Activated CD8-positive, alpha-beta memory T cell treated with anti-CD3 and anti-CD28 coated beads, Interleukin-2, amount 10 ng/mL, durations not matched to agents 7 days and 5 days (primary cell): ENCODE measurements at regions not wholly inside any gene's neighbourhood (a gene's known extent, or its start where the extent isn't known, plus 50 kb on each side); places are given as distances from the start of the nearest gene placed in this dataset.

ENCODE experiments used
- ATAC-seq: fragments of 150-1000 bp; cut with Tn5 transposase; one replicate; pipeline ENCODE4 v1.10.0; 2021; ENCODE audit warnings: moderate library complexity
- CTCF ChIA-PET: fragments of 350-600 bp; sonication (Branson Sonifier 250); formaldehyde crosslinking; loops from one replicate; lab custom pipeline; 2021; ENCODE audit warnings: antibody characterized with exemption; lab: Charles Lee
- DNase-seq: peaks from one replicate; pipeline ENCODE4 v3.0.0-alpha.2; 2020
- H3K27ac Mint-ChIP-seq: one replicate; pipeline ENCODE4 v1.8.0; 2021; ENCODE audit warnings: mild to moderate bottlenecking, mixed read lengths
- H3K27me3 Mint-ChIP-seq: one replicate; pipeline ENCODE4 v1.8.0; 2021; ENCODE audit warnings: mixed read lengths
- H3K36me3 Mint-ChIP-seq: one replicate; pipeline ENCODE4 v1.8.0; 2021; ENCODE audit warnings: mild to moderate bottlenecking, mixed read lengths
- H3K4me1 Mint-ChIP-seq: one replicate; pipeline ENCODE4 v1.8.0; 2021; ENCODE audit warnings: mixed read lengths
- H3K4me3 Mint-ChIP-seq: one replicate; pipeline ENCODE4 v1.8.0; 2021; ENCODE audit warnings: mild to moderate bottlenecking, moderate library complexity, mixed read lengths
- H3K9me3 Mint-ChIP-seq: one replicate; pipeline ENCODE4 v1.8.0; 2022; ENCODE audit warnings: low read depth, mixed read lengths

DNA sequence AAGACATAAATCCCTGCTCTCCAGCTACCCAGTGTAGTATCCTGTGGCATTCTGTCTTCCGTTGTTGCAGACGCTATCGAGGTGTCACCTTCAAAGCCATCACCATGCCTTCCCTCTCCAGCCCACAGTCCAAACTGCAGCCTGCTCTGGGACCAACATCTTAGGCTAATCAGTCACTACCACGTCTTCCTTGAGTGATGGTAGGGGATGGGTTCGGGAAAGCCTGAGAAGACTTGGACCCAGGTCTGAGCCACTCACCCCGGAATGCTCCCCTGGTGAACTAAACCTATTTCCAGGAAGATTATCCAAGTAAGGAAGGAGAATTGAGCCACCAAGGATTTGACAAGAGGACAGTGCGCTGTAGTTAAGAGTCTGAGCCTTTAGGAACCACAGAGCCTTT lies 52.9 kb upstream of the IRX1 start:
- no peak overlapping the region for H3K4me3 Mint-ChIP-seq
- ATAC-seq (no peak), DNase-seq (no peak)
- CTCF ChIA-PET = no interaction called here
- no peaks in the 10 kb centered on the region for H3K27me3 Mint-ChIP-seq
- peaks cover 4% of the 10 kb centered on the region for H3K9me3 Mint-ChIP-seq
- H3K36me3 Mint-ChIP-seq = no peaks in the 10 kb centered on the region
- no peak overlapping the region for H3K27ac Mint-ChIP-seq
- no peaks in the 10 kb centered on the region for H3K4me1 Mint-ChIP-seq

DNA sequence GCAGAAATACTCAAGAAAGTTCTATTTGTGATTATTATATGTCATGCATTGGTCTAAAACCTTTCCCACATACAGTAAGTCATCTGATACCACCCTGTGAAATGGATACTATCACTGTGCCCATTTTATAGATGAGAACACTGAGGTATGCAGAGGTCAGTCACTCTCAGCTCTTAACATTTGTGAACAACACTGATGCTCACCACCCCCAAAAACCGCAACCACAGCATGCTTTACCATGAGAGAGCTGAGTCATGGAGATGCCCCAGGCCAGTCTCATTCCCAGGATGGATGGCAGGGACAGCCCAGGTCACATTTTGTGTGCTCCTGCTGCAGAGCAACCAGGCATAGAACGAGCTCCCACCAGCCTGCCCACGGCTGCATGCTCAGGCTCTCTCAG lies 53.5 kb upstream of the IRX1 start:
- H3K9me3 Mint-ChIP-seq = peaks cover 6% of the 10 kb centered on the region
- H3K4me3 Mint-ChIP-seq = no peak overlapping the region
- ATAC-seq (no peak), DNase-seq (no peak)
- H3K27ac Mint-ChIP-seq = no peak overlapping the region
- H3K36me3 Mint-ChIP-seq = no peaks in the 10 kb centered on the region
- H3K4me1 Mint-ChIP-seq = no peaks in the 10 kb centered on the region
- H3K27me3 Mint-ChIP-seq = no peaks in the 10 kb centered on the region
- CTCF ChIA-PET = no interaction called here

DNA sequence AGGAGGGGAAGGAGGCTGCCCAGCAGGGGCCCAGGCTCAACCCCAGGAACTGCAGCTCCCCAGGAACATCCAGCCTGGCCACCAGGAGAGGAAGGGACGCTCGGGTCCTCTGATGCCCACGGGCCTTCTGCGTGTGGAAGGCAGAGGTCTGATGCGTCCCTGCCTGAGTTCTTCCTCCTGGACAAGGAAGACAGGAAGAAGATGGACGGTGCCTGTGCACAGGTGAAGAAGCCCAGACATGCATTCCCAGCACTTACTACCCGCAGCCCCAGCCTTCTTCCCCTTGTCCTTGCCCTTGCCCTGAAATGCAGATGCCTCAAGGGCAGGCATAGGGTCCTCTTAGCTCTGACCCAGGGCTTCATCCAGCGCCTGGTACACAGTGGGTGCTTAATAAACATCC lies 56.7 kb upstream of the IRX1 start:
- H3K27me3 Mint-ChIP-seq = no peaks in the 10 kb centered on the region
- no peaks in the 10 kb centered on the region for H3K4me1 Mint-ChIP-seq
- CTCF ChIA-PET = no interaction called here
- peaks cover 12% of the 10 kb centered on the region for H3K9me3 Mint-ChIP-seq
- no peak for ATAC-seq
- H3K4me3 Mint-ChIP-seq = no peak overlapping the region
- DNase-seq = no peak
- H3K36me3 Mint-ChIP-seq = no peaks in the 10 kb centered on the region
- H3K27ac Mint-ChIP-seq = no peak overlapping the region

DNA sequence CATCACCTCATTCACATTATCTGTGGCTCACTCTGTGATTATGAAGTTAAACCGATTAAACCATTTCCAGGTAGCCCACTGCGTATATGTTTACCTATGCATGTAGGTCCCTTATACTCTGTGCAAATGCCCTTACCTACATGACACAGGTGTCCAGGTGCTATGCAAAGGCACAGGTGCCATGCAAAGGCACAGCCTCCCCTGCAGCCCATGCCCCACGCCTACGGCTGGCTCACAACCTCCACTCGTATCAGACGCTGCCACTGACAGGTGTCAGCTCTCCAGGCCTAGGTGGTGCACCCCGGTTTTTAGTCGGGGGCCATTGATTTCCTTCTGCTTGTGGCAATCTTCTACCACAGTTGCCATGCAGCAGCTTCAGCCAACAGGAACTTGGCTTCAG lies 57.7 kb upstream of the IRX1 start:
- peaks cover 16% of the 10 kb centered on the region for H3K9me3 Mint-ChIP-seq
- no peaks in the 10 kb centered on the region for H3K4me1 Mint-ChIP-seq
- no peak overlapping the region for H3K27ac Mint-ChIP-seq
- H3K27me3 Mint-ChIP-seq = no peaks in the 10 kb centered on the region
- no peak overlapping the region for H3K4me3 Mint-ChIP-seq
- CTCF ChIA-PET = no interaction called here
- H3K36me3 Mint-ChIP-seq = no peaks in the 10 kb centered on the region
- ATAC-seq (no peak), DNase-seq (no peak)

DNA sequence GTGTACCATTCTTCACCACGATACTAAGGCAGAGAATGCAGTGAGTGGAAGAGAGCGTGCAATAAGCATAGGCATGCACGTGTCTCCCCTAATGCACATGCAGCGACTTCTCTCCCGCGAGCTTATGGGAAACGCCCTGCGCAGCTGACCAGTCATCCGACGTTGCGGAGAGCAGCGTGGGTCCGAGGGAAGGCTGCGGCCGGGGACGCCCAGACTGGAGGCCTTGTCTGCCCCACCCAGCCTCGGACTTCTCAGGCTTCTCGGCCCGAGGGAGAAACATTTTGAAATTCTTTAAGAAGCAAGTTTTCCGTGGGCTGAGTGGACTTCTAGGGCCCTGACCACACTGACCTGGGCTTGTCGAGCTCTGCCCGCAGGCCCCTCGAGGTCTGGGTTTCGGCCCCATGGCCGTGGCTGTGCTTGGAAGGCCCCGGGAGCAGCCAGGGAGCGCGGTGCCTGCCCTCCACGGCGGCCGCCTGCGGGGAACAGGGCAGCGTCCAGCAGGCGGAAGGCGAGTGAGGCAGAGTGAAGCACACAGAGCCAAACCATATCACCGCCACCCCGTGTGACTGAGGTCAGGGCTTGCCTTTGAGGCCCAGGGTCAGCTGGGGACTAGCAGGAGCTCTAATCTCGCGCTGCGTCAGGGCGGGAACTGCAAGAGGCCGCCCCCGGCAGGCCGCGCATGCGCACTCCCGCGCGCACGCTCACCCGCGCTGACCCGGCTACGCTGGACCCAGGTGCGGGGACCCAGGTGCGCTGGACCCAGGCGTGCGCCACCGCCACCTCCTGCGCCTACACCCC lies 60.0 kb upstream of the IRX1 start:
- CTCF ChIA-PET = no interaction called here
- Mint-ChIP-seq H3K4me3 (no peak overlapping the region), H3K9me3 (peaks cover 21% of the 10 kb centered on the region), H3K27ac (no peak overlapping the region), H3K36me3 (no peaks in the 10 kb centered on the region), H3K27me3 (no peaks in the 10 kb centered on the region), H3K4me1 (no peaks in the 10 kb centered on the region)
- no peak for ATAC-seq
- no peak for DNase-seq

DNA sequence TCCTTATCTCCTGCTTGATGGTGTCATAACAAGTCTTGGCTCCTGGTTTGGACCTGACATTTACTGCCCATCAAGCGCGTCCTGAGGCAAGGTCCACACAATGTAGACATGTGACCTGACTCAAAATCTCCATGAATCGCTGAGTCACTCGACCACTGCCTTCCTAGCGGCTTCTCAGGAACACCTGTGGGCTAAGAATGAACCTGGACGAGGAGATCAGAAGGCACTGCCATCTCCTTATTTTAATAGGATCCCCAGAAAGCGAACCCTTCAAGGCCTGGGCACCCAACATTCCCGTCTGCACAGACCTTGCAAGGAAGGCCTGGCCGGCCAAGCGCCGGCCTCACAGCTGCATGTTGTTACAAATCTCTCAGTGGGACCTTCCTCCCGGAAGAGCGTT lies 60.6 kb upstream of the IRX1 start:
- Mint-ChIP-seq H3K4me1 (no peaks in the 10 kb centered on the region), H3K27ac (no peak overlapping the region), H3K27me3 (no peaks in the 10 kb centered on the region), H3K4me3 (no peak overlapping the region), H3K9me3 (peaks cover 21% of the 10 kb centered on the region), H3K36me3 (no peaks in the 10 kb centered on the region)
- CTCF ChIA-PET = no interaction called here
- ATAC-seq = no peak
- no peak for DNase-seq

DNA sequence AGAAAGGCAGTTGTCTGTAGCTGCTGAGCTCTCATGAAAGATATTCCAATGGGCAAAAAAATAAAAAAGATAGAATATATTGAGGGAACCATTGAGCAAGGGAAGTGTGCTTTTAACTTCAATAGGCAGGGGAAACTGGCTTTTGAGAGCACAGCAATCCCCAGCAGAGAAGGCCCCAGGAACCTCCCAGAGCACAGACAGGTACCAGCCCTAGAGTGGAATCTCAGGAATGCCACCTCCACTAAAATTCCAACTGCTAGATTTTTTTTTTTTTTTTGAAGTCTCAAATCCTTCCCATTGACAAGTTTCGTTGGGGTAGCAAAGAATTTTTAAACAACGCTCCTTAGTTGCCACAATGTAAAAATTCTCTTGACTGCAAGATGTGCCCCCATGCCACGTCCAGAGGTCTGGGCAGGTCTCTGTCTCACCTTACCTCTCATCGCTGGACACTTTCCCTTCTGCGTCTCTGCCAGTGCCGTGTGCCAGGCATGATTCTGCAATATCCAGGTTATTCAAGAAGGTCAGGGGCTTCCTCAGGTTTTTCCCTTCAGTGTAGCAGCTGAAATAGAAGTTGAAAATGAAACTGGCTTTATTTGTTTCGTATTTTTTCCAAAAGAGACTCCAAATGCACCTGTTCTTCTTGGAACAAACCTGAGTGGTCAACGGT lies 64.2 kb upstream of the IRX1 start:
- H3K4me1 Mint-ChIP-seq = no peaks in the 10 kb centered on the region
- no peak overlapping the region for H3K27ac Mint-ChIP-seq

DNA sequence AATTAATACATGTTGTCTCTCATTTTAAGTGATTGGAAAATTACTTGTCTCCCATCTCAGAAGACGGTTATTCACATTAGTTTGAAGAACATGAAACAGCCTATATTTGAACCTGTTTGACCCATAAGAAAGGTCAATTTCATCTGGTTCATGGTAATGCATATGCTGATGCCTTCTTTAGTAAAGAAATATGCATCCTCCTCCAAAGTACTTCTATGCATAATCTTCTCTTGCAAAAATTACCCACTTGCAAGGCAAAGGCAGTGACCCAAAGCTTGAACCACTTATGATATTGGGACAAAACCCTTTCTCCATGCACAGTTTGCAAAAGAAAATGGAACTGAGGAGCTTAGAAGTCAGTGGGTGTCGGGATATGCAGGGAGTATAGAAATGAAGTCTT lies 65.4 kb upstream of the IRX1 start:
- Mint-ChIP-seq H3K27ac (no peak overlapping the region), H3K27me3 (no peaks in the 10 kb centered on the region), H3K9me3 (peaks cover 25% of the 10 kb centered on the region), H3K4me1 (no peaks in the 10 kb centered on the region), H3K36me3 (no peaks in the 10 kb centered on the region), H3K4me3 (no peak overlapping the region)
- CTCF ChIA-PET = no interaction called here
- ATAC-seq = no peak
- no peak for DNase-seq

More for the DNA sequence above, 64.2 kb upstream of the IRX1 start:
- Mint-ChIP-seq H3K4me3 (no peak overlapping the region), H3K27me3 (no peaks in the 10 kb centered on the region), H3K9me3 (peaks cover 16% of the 10 kb centered on the region), H3K36me3 (no peaks in the 10 kb centered on the region)
- CTCF ChIA-PET = no interaction called here
- ATAC-seq (no peak), DNase-seq (no peak)

DNA sequence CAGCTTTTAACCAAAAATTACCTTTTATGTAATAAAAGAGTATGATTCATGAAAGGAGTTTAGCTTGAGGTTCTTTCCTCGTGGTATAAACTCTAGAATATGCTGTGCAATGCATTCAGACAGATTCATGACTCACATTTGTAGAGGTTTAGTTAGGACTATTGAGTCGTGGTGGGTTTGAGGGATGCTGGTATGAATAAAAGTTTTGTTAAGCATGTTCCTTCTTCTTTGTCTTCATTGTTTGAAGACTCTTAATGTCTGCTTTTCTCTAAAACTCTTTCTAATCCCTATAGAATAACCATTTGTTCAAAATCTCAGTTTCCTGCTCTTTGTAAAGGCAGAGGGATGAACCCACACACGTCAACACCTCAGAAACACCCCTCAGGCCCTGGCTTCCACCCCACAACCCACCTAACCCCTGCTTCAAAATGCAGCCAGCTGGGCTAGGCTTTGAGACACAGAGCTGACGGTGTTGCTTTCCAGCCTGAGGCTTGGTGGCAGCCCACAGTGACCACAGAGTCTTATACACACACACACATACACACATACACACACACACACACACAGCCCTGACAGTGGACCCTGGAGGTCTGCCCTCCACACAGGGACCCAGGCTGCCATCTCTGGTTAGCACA lies 69.0 kb upstream of the IRX1 start:
- no peaks in the 10 kb centered on the region for H3K4me1 Mint-ChIP-seq
- no peaks in the 10 kb centered on the region for H3K27me3 Mint-ChIP-seq
- peaks cover 24% of the 10 kb centered on the region for H3K9me3 Mint-ChIP-seq
- DNase-seq (no peak), ATAC-seq (no peak)
- CTCF ChIA-PET = no interaction called here
- H3K27ac Mint-ChIP-seq = no peak overlapping the region
- no peaks in the 10 kb centered on the region for H3K36me3 Mint-ChIP-seq
- H3K4me3 Mint-ChIP-seq = no peak overlapping the region

DNA sequence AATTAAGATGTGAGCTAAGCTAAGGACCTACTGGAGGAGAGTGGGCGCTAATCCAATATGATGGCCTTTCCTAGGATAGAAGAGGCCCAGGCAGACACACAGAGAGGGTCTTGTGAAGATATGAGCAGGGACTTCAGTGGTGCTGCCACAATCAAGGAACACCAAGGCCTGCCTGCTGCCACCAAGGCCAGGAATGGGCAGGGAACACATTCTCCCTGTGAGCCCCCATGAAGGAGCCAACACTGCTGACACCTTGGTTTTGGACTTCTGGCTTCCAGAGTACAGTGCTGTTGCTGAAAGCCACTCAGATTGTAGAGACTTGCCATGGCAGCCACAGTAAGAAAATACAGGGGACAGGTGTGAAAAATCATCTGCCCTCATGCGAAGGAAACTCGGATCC lies 73.1 kb upstream of the IRX1 start:
- Mint-ChIP-seq H3K4me1 (no peaks in the 10 kb centered on the region), H3K9me3 (peaks cover 26% of the 10 kb centered on the region), H3K27me3 (no peaks in the 10 kb centered on the region), H3K4me3 (no peak overlapping the region), H3K27ac (no peak overlapping the region), H3K36me3 (no peaks in the 10 kb centered on the region)
- CTCF ChIA-PET = no interaction called here
- DNase-seq (no peak), ATAC-seq (no peak)

DNA sequence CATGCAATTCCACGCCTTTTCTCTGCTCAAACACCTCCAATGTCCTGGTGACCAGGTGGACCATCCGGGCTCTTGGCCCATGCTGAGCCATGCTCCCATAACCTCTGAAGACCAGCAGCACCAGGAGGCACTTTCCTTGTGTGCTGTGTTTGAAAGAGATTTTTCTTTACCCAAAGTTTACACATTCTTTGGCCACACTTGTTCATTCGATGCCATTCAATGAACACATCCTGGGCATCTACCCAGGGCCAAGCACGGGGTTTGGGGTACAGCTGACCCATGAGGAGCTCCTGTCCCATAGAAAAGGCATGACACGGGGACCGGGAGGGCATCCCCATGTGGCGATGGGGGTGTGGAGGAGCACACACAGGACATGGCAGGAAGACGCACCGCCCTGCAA lies 77.1 kb upstream of the IRX1 start:
- no peak overlapping the region for H3K4me3 Mint-ChIP-seq
- CTCF ChIA-PET = no interaction called here

DNA sequence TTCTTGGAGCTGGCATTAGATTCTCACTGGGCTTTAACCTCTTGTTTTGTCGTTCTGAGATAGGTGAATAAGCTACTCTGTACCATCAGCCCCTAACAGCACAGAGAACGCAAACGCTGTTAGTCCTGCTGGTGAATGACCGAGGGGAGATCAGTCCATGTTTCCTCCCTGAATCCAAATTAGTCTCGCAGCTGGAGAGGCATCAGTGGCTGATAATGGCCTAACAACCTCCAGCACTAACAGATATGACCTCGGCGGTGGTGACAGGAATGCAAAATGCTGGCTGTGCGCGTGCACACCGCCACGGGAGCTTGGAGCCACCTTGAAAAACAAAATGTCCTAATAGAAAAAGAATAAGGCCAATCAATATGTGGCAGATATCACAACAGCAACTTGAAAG lies 77.6 kb upstream of the IRX1 start:
- no peak overlapping the region for H3K4me3 Mint-ChIP-seq
- H3K27ac Mint-ChIP-seq = no peak overlapping the region
- ATAC-seq = no peak
- no peaks in the 10 kb centered on the region for H3K27me3 Mint-ChIP-seq
- CTCF ChIA-PET = no interaction called here
- peaks cover 4% of the 10 kb centered on the region for H3K9me3 Mint-ChIP-seq
- no peak for DNase-seq
- no peaks in the 10 kb centered on the region for H3K36me3 Mint-ChIP-seq
- no peaks in the 10 kb centered on the region for H3K4me1 Mint-ChIP-seq

More for the DNA sequence above, 77.1 kb upstream of the IRX1 start:
- Mint-ChIP-seq H3K4me1 (no peaks in the 10 kb centered on the region), H3K9me3 (peaks cover 5% of the 10 kb centered on the region), H3K36me3 (no peaks in the 10 kb centered on the region), H3K27me3 (no peaks in the 10 kb centered on the region), H3K27ac (no peak overlapping the region)
- DNase-seq (no peak), ATAC-seq (no peak)

DNA sequence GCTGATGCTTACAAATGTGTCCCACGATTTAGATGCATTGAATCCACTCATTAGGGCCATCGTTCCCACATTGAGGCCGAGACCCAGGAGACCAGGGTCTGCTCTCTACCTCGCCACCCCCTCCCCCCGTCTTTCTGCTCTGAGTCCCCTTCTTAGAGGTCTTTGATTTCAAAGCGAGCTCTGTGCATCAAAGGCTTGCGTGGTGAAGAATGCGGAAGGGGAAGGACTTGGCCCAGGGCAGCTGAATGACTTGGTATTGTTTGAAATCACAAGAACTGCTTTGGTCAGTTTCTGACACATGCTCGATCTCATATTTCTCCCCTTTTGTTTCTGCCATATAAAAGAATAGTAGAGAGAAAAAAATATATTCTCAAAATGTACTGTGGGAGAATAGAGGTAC lies 78.3 kb upstream of the IRX1 start:
- no peak for DNase-seq
- H3K4me3 Mint-ChIP-seq = no peak overlapping the region
- H3K4me1 Mint-ChIP-seq = no peaks in the 10 kb centered on the region
- H3K9me3 Mint-ChIP-seq = peaks cover 2% of the 10 kb centered on the region
- ATAC-seq = no peak
- no peak overlapping the region for H3K27ac Mint-ChIP-seq
- H3K36me3 Mint-ChIP-seq = no peaks in the 10 kb centered on the region
- CTCF ChIA-PET = no interaction called here
- no peaks in the 10 kb centered on the region for H3K27me3 Mint-ChIP-seq
